Dendritic cell treated with granulocyte-macrophage colony-stimulating factor and Interleukin-4, amounts not matched to agents 40 ng/mL and 50 ng/mL, for 4 days (primary cell): ENCODE measurements at regions not wholly inside any gene's neighbourhood (a gene's known extent, or its start where the extent isn't known, plus 50 kb on each side); places are given as distances from the start of the nearest gene placed in this dataset.

Experiments
- H3K27ac Mint-ChIP-seq: one replicate; pipeline ENCODE4 v1.8.0; 2022; ENCODE audit warnings: mild to moderate bottlenecking, mixed read lengths
- H3K27me3 Mint-ChIP-seq: one replicate; pipeline ENCODE4 v1.8.0; 2022; ENCODE audit warnings: mild to moderate bottlenecking, mixed read lengths
- H3K36me3 Mint-ChIP-seq: one replicate; pipeline ENCODE4 v1.8.0; 2022; ENCODE audit warnings: low read depth, mixed read lengths
- H3K4me1 Mint-ChIP-seq: one replicate; pipeline ENCODE4 v1.8.0; 2022; ENCODE audit warnings: low read depth, mixed read lengths
- H3K4me3 Mint-ChIP-seq: one replicate; pipeline ENCODE4 v1.8.0; 2022; ENCODE audit warnings: mild to moderate bottlenecking, moderate library complexity, mixed read lengths
- H3K9me3 Mint-ChIP-seq: one replicate; pipeline ENCODE4 v1.8.0; 2022; ENCODE audit warnings: mixed read lengths
- intact Hi-C: fragments of 100-400 bp; cut with micrococcal nuclease; formaldehyde crosslinking; loops from one replicate; pipeline ENCODE4 v1.15.0; 2022

GRCh38 chr13:40240293-40240692 is 426.1 kb downstream of the FOXO1 start:
- Mint-ChIP-seq H3K27ac (no peak overlapping the region), H3K4me3 (no peak overlapping the region), H3K36me3 (no peaks in the 10 kb centered on the region), H3K27me3 (peaks cover 4% of the 10 kb centered on the region), H3K9me3 (no peaks in the 10 kb centered on the region), H3K4me1 (peaks cover under 1% of the 10 kb centered on the region)
- intact Hi-C loops, result no loop called here

GRCh38 chr13:40241125-40241798 is 425.2 kb downstream of the FOXO1 start:
- Mint-ChIP-seq H3K9me3 (no peaks in the 10 kb centered on the region), H3K4me1 (peaks cover 10% of the 10 kb centered on the region), H3K36me3 (no peaks in the 10 kb centered on the region), H3K27ac (no peak overlapping the region), H3K27me3 (peaks cover 4% of the 10 kb centered on the region), H3K4me3 (no peak overlapping the region)
- intact Hi-C loops, result no loop called here

DNA sequence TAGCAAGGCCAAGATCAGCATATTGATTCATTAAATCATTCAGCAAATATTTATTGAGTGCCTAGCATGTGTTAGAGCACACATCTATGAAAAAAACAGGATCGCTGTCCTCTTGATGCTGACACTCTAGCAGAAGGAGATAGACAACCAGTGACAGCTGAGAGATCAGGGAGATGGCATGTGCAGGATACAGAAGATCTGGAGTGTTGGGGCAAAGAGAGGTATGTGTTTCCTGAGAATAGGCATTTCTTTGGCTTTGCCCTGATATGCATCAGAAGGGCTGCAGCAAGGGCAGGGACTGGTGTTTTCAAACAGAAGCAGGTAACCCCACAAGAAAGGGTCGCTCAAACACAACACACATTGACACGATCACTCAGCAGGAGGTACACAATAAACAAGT is 423.4 kb downstream of the FOXO1 start:
- intact Hi-C loops, result no loop called here
- Mint-ChIP-seq H3K27me3 (peaks cover 4% of the 10 kb centered on the region), H3K27ac (no peak overlapping the region)

GRCh38 chr13:40243982-40244381 is 422.5 kb downstream of the FOXO1 start:
- peaks cover 8% of the 10 kb centered on the region for H3K9me3 Mint-ChIP-seq

More for the DNA sequence above, 423.4 kb downstream of the FOXO1 start:
- Mint-ChIP-seq H3K9me3 (no peaks in the 10 kb centered on the region), H3K4me1 (peaks cover 19% of the 10 kb centered on the region), H3K4me3 (no peak overlapping the region), H3K36me3 (no peaks in the 10 kb centered on the region)

GRCh38 chr13:40245567-40245966 is 420.9 kb downstream of the FOXO1 start:
- Mint-ChIP-seq H3K27ac (no peak overlapping the region), H3K9me3 (peaks cover 14% of the 10 kb centered on the region), H3K27me3 (peaks cover 6% of the 10 kb centered on the region), H3K4me3 (no peak overlapping the region), H3K36me3 (no peaks in the 10 kb centered on the region), H3K4me1 (peaks cover 19% of the 10 kb centered on the region)
- intact Hi-C loops, result no loop called here

More at GRCh38 chr13:40243982-40244381, 422.5 kb downstream of the FOXO1 start:
- H3K36me3 Mint-ChIP-seq, result no peaks in the 10 kb centered on the region
- H3K4me1 Mint-ChIP-seq, result peaks cover 19% of the 10 kb centered on the region
- H3K4me3 Mint-ChIP-seq, result no peak overlapping the region
- peaks cover 6% of the 10 kb centered on the region for H3K27me3 Mint-ChIP-seq
- no peak overlapping the region for H3K27ac Mint-ChIP-seq
- intact Hi-C loops, result no loop called here

DNA sequence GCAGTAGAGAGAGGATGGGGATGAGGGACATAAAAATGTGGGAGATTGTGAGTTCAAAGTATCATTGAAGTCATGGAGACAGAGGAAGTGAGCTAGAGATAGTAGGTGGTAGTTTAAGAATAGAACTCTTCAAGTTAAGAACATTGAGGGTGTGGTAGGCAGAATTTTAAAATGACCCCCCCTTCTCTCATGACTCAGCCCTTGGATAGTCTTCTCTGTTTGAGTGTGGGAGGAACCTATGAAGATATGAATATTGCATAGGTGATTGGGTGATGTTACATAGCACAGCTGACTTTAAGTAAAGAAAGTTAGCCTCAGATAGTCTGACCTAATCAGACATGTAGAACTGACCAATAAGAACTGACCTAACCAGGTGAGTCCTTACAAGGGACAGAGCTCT is 418.6 kb downstream of the FOXO1 start:
- H3K27ac Mint-ChIP-seq, result no peak overlapping the region
- intact Hi-C loops, result no loop called here
- peaks cover 14% of the 10 kb centered on the region for H3K9me3 Mint-ChIP-seq
- H3K4me3 Mint-ChIP-seq, result no peak overlapping the region
- no peaks in the 10 kb centered on the region for H3K36me3 Mint-ChIP-seq
- H3K4me1 Mint-ChIP-seq, result peaks cover 19% of the 10 kb centered on the region
- H3K27me3 Mint-ChIP-seq, result peaks cover 6% of the 10 kb centered on the region

GRCh38 chr13:40251343-40252032 is 415.0 kb downstream of the FOXO1 start:
- Mint-ChIP-seq H3K9me3 (peaks cover 14% of the 10 kb centered on the region), H3K27me3 (peaks cover 2% of the 10 kb centered on the region), H3K4me3 (no peak overlapping the region), H3K27ac (no peak overlapping the region), H3K4me1 (peaks cover 22% of the 10 kb centered on the region), H3K36me3 (no peaks in the 10 kb centered on the region)
- intact Hi-C loops, result no loop called here

GRCh38 chr13:40252241-40252640 is 414.2 kb downstream of the FOXO1 start:
- H3K9me3 Mint-ChIP-seq, result peaks cover 14% of the 10 kb centered on the region
- no peak overlapping the region for H3K27ac Mint-ChIP-seq
- intact Hi-C loops, result no loop called here
- no peak overlapping the region for H3K4me3 Mint-ChIP-seq
- H3K27me3 Mint-ChIP-seq, result peaks cover 2% of the 10 kb centered on the region
- H3K4me1 Mint-ChIP-seq, result peaks cover 22% of the 10 kb centered on the region
- no peaks in the 10 kb centered on the region for H3K36me3 Mint-ChIP-seq

- H3K4me3 Mint-ChIP-seq, result no peak overlapping the region
- no peaks in the 10 kb centered on the region for H3K36me3 Mint-ChIP-seq
- peaks cover 2% of the 10 kb centered on the region for H3K27me3 Mint-ChIP-seq
- no peak overlapping the region for H3K27ac Mint-ChIP-seq
- peaks cover 14% of the 10 kb centered on the region for H3K9me3 Mint-ChIP-seq
- intact Hi-C loops, result no loop called here
- H3K4me1 Mint-ChIP-seq, result peaks cover 19% of the 10 kb centered on the region
Measured at GRCh38 chr13:40252676-40253075, 413.8 kb downstream of the FOXO1 start.

DNA sequence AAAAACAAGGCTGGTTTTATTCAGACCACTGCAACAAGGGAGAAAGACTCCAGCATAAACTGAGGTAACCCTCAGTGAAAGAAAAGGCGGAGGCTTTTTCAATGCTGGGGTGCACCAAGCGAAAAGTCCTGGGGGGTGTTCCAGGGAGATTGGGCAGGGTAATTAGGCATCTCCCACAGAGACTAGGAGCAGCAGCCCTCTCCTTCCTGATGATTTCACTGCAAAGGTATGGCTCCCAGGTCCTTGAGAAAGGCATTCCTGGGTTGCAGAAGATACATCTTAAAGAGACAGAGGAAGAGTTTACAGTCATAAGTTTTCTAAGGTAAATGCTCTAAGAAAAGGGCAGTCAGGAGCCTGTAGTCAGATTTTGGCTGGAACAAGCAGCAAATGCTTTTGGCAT is 412.0 kb downstream of the FOXO1 start:
- Mint-ChIP-seq H3K27me3 (no peaks in the 10 kb centered on the region), H3K4me1 (peaks cover 16% of the 10 kb centered on the region), H3K9me3 (peaks cover 2% of the 10 kb centered on the region)

GRCh38 chr13:40255551-40255950 is 410.9 kb downstream of the FOXO1 start:
- no peaks in the 10 kb centered on the region for H3K9me3 Mint-ChIP-seq
- no peak overlapping the region for H3K27ac Mint-ChIP-seq
- peaks cover 16% of the 10 kb centered on the region for H3K4me1 Mint-ChIP-seq
- H3K4me3 Mint-ChIP-seq, result no peak overlapping the region
- intact Hi-C loops, result no loop called here
- no peaks in the 10 kb centered on the region for H3K27me3 Mint-ChIP-seq
- H3K36me3 Mint-ChIP-seq, result no peaks in the 10 kb centered on the region

More for the DNA sequence above, 412.0 kb downstream of the FOXO1 start:
- intact Hi-C loops, result no loop called here
- no peaks in the 10 kb centered on the region for H3K36me3 Mint-ChIP-seq
- no peak overlapping the region for H3K4me3 Mint-ChIP-seq
- H3K27ac Mint-ChIP-seq, result no peak overlapping the region

- no peak overlapping the region for H3K27ac Mint-ChIP-seq
- H3K27me3 Mint-ChIP-seq, result peaks cover 4% of the 10 kb centered on the region
- intact Hi-C loops, result no loop called here
- H3K4me3 Mint-ChIP-seq, result no peak overlapping the region
- peaks cover 7% of the 10 kb centered on the region for H3K4me1 Mint-ChIP-seq
- H3K36me3 Mint-ChIP-seq, result no peaks in the 10 kb centered on the region
- H3K9me3 Mint-ChIP-seq, result no peaks in the 10 kb centered on the region
Measured at GRCh38 chr13:40259899-40260298, 406.5 kb downstream of the FOXO1 start.

GRCh38 chr13:40261336-40261735 is 405.1 kb downstream of the FOXO1 start:
- Mint-ChIP-seq H3K9me3 (no peaks in the 10 kb centered on the region), H3K36me3 (no peaks in the 10 kb centered on the region), H3K27me3 (peaks cover 4% of the 10 kb centered on the region), H3K4me1 (no peaks in the 10 kb centered on the region), H3K4me3 (no peak overlapping the region), H3K27ac (no peak overlapping the region)
- intact Hi-C loops, result no loop called here

DNA sequence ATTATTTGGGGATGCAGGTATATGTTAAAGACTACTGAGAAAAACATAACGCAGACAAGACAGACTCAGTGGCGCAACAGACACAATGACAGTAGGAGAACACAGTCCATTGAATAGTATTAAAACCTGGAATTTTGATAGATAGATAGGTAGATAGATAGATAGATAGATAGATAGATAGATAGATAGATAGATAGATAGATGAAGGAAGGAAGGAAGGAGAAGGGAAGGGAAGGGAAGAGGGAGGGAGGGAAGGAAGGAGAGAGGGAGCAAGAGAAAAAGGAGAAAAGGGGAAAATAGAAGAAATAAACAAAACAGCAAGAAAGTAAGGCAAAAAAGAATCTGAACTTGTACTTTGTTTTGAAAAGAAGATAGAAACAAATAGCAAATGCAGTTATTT is 404.5 kb downstream of the FOXO1 start:
- Mint-ChIP-seq H3K9me3 (no peaks in the 10 kb centered on the region), H3K4me1 (no peaks in the 10 kb centered on the region), H3K27me3 (peaks cover 4% of the 10 kb centered on the region), H3K4me3 (no peak overlapping the region), H3K36me3 (no peaks in the 10 kb centered on the region), H3K27ac (no peak overlapping the region)
- intact Hi-C loops, result no loop called here
